ENCODE measurements at regions not wholly inside any gene's neighbourhood (a gene's known extent, or its start where the extent isn't known, plus 50 kb on each side); places are given as distances from the start of the nearest gene placed in this dataset.

DNA sequence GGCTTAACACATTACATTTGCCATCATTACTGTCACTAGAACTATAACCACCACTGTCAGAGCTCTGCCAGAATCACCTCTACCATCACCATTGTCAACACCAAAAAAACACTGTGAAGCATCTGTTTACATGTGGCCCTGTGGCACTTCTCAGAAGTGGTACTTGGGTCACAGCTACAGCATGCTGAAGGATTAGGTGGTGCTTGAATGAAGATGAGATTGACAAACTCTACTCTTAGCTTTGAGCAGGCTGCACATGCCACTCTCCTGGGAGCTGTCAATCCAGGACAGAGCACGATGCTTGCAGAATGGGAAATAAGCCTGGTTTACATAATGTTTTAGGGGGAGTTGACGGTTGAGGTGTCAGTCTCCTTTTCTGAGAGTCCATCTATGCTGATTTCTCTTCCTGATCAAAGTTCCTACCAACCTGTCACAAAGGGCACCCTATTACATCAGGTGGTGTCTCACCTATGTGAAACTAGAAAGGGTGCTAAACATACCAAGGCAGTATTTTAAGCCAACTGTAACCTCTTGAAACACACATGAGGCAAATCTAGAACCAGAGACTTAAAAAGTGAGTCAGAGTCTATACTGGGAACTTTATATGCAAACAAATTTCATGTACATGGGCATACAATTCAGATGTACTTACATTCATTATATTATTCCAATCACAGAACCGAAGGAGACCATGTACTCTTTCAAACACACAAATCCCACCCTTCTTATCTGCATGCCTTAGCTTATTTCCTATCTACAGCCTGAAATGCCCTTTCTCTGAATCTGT, 258.7 kb downstream of the EMP1 start:
- TF ChIP-seq, protein P1, sequence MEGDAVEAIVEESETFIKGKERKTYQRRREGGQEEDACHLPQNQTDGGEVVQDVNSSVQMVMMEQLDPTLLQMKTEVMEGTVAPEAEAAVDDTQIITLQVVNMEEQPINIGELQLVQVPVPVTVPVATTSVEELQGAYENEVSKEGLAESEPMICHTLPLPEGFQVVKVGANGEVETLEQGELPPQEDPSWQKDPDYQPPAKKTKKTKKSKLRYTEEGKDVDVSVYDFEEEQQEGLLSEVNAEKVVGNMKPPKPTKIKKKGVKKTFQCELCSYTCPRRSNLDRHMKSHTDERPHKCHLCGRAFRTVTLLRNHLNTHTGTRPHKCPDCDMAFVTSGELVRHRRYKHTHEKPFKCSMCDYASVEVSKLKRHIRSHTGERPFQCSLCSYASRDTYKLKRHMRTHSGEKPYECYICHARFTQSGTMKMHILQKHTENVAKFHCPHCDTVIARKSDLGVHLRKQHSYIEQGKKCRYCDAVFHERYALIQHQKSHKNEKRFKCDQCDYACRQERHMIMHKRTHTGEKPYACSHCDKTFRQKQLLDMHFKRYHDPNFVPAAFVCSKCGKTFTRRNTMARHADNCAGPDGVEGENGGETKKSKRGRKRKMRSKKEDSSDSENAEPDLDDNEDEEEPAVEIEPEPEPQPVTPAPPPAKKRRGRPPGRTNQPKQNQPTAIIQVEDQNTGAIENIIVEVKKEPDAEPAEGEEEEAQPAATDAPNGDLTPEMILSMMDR (IDR thresholded peaks at IDR 0.05), result no peak
- TF ChIP-seq, protein P2, sequence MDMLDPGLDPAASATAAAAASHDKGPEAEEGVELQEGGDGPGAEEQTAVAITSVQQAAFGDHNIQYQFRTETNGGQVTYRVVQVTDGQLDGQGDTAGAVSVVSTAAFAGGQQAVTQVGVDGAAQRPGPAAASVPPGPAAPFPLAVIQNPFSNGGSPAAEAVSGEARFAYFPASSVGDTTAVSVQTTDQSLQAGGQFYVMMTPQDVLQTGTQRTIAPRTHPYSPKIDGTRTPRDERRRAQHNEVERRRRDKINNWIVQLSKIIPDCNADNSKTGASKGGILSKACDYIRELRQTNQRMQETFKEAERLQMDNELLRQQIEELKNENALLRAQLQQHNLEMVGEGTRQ (IDR thresholded peaks at IDR 0.05; ENCODE audit: borderline replicate concordance, low read depth, low read length), result no peak
- TF ChIP-seq SIN3A (IDR thresholded peaks at IDR 0.05; ENCODE audit: borderline replicate concordance, low read depth, low read length), result no peak
- no peak for TF ChIP-seq EZH2phosphoT487 (IDR thresholded peaks at IDR 0.05; ENCODE audit: borderline replicate concordance, low read depth)
- TF ChIP-seq GABPA (IDR thresholded peaks at IDR 0.05; ENCODE audit: low read depth), result no peak

All from SK-N-SH (cell line).